Fibroblast of the aortic adventitia (primary cell): ENCODE measurements at regions not wholly inside any gene's neighbourhood (a gene's known extent, or its start where the extent isn't known, plus 50 kb on each side); places are given as distances from the start of the nearest gene placed in this dataset.

Experiments used
- DNase-seq: peaks from one replicate; pipeline ENCODE4 v3.0.0-alpha.2; 2010; ENCODE audit warnings: low read depth
- H3K4me3 ChIP-seq: 2 replicates; pipeline ENCODE4 v1.5.1; 2011; ENCODE audit warnings: low read depth, mild to moderate bottlenecking, control low read depth, low read length, moderate library complexity
- TF ChIP-seq, protein P1 (sequence below): IDR thresholded peaks from 2 replicates; pipeline ENCODE4 v1.5.1; 2011; ENCODE audit warnings: mild to moderate bottlenecking, low read length, control low read depth, inconsistent platforms; ENCODE audit not compliant: insufficient read depth

DNA sequence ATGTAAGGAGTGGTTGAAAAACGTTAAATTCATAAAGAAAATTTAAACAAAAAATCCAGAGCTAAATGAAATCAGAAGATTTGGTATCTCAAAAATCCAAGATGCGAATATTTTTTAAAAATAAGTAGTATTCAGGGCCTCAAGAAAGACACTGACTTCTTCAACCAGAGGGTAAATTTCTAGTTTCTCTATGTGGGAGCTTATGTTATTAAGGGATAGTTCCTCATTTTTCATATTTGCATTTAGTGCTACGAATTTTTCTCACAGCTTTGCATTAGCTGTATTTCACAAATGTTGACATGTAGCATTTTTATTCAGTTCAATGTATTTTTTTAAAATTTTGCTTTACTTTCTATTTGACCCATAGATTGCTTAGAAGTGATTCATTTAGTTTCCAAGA, 454.7 kb downstream of the CBLN2 start:
- DNase-seq = no peak
- TF ChIP-seq, protein P1, sequence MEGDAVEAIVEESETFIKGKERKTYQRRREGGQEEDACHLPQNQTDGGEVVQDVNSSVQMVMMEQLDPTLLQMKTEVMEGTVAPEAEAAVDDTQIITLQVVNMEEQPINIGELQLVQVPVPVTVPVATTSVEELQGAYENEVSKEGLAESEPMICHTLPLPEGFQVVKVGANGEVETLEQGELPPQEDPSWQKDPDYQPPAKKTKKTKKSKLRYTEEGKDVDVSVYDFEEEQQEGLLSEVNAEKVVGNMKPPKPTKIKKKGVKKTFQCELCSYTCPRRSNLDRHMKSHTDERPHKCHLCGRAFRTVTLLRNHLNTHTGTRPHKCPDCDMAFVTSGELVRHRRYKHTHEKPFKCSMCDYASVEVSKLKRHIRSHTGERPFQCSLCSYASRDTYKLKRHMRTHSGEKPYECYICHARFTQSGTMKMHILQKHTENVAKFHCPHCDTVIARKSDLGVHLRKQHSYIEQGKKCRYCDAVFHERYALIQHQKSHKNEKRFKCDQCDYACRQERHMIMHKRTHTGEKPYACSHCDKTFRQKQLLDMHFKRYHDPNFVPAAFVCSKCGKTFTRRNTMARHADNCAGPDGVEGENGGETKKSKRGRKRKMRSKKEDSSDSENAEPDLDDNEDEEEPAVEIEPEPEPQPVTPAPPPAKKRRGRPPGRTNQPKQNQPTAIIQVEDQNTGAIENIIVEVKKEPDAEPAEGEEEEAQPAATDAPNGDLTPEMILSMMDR = no peak
- no peak overlapping the region for H3K4me3 ChIP-seq

DNA sequence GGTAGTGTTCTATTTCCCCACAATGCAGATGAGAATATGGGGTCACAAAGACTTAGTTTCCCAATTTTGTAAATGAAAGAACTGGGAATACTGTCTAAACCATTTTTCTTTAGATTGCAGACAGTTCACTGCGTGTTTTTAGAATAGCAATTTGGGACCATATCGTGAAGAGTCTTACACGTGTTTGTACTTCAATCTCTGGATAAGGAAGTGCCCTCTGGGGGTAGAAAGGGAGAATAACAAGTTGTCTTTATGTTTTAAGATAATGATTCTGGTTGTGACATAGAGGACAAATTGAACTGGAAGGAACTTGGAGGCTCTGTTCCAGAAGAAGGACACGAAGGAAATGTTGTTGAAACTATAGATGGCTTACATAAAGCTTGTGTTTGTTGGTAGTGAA, 457.7 kb downstream of the CBLN2 start:
- DNase-seq = peak; percentile 14
- no peak overlapping the region for H3K4me3 ChIP-seq
- TF ChIP-seq, protein P1 = peak; percentile 33

DNA sequence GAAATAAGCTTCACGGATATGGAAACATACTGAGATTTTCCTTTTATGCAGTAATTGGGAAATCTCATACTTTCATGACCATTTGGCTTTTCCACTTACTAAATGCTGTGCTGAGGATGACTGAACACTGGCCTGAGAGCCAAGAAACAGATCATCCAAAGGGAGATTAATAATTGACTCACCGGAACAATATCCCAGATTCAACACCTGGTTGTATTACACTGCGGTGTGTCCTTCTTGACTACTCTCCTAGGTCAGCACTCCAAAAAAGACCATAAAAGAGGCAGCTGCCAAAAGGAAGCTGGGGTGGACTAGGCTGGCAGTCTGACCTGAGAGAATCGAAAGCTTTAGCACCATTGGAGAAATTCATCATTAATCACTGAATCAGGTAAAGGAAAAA, 469.1 kb downstream of the CBLN2 start:
- TF ChIP-seq, protein P1 = no peak
- no peak for DNase-seq
- H3K4me3 ChIP-seq = no peak overlapping the region

DNA sequence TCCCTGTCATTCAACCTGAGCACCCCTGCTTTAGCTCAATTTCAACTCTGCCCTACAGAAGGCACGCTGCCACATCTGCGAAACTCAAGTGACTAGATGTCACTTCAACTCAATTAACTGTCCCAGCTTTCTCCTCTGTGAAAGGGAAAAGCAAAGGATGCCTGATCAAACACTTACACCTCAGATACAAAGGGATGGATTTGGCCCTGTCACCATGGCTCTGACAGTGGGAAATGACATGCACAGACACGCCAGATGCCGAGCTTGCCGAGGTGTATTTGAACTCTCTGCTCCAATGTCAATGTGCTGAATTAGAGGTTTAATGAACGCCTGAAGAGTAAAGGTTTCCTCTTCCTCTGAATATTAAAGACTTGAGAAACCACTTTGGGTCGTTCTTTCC, 481.1 kb downstream of the CBLN2 start:
- H3K4me3 ChIP-seq = no peak overlapping the region
- no peak for DNase-seq
- TF ChIP-seq, protein P1 = no peak

DNA sequence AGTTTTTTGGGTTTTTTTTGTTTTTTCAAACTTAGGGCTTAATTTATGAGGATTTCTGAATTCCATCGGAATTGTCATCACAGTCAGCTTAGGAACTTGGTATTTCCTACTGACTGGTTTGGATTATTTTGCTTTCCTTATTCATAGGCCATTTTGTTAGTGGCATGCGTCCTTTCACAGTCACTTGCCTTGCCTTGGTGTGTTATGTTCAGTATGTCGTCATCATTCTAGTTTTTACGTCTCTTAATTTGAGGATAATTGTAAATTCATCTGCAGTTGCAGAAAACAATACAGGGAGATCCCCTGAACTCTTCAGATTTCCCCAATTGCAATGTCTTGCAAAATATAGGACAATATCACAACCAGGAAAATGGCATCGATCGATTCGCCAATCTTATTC, 485.3 kb downstream of the CBLN2 start:
- TF ChIP-seq, protein P1 = no peak
- no peak for DNase-seq
- no peak overlapping the region for H3K4me3 ChIP-seq

DNA sequence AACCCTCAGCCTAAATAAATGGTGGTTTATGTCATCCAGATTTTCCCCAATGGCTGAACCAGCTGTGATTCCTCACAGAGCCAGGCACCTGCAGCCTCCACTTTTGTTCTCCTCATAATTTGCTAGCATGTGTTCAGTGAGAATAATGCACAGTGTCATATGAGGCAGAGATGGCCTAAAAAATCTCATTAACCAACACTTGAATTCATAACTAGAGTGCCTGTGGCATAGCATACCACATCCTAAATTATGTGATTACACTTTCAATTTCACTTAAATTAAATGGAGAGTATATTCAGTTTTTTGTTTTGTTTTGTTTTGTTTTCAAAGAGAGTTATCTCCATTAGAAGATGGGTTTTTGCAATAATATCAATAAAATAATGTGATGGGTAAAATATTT, 488.0 kb downstream of the CBLN2 start:
- DNase-seq = no peak
- H3K4me3 ChIP-seq = no peak overlapping the region
- TF ChIP-seq, protein P1 = no peak

DNA sequence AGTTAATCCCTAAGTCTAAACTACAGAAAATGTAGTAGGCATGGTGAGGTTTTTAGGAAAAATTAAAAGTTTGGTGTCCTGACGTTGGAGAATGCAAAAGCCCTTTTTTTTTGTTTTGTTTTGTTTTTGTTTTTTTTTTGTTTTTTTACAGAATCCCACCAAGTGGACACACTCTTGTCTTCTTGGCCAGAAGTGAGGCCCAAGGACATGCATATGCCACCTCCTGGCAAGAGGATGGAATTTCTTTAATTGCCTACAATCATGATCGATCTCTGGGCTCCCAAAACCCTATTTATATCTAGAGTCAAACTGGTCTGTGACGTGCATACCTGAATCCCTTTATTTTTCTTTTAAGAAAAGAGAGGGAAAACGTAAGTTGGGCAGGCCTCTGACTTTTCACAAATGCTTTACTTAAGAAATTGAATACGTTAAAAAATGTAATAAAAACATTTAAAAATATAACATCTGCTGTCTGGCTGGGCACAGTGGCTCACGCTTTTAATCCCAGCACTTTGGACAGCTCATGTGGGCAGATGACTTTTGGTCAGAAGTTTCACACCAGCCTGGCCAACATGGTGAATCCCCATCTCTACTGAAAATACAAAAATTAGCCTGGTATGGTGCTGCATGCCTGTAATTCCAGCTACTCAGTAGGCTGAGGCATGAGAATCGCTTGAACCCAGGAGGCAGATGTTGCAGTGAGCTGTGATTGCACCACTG, 502.7 kb downstream of the CBLN2 start:
- no peak overlapping the region for H3K4me3 ChIP-seq
- no peak for DNase-seq
- TF ChIP-seq, protein P1 = no peak
